SKM-1 treated with dmso at 0.1 percent for 144 hours (cell line): ENCODE measurements at regions not wholly inside any gene's neighbourhood (a gene's known extent, or its start where the extent isn't known, plus 50 kb on each side); places are given as distances from the start of the nearest gene placed in this dataset.
"Not testable (repeated sequence)": the region's sequence is repeated elsewhere in the genome, so short reads cannot be mapped to it uniquely, and the experiment has no call there.

Source experiments
- DNase-seq: peaks from one replicate; lab custom pipeline; 2025; ENCODE audit not compliant: unreplicated experiment; lab: John Stamatoyannopoulos, UW

DNA sequence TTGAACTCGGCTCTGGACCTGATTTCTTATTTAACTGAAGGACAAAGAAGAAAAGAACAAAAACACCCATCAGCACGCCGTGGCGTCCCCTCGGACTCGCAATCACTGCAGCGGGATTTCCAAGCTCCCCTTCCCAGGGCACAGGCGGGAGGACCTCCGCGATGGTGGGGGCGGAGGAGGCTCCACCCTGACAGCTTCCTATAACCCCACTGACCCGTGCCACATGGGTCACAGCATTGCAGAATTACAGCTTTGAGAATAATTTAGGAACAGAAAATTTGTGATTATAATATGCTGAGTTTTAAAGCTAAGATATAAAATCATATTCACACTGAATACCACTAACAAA lies 129.7 kb upstream of the SEC61G start:
- no peak for DNase-seq

DNA sequence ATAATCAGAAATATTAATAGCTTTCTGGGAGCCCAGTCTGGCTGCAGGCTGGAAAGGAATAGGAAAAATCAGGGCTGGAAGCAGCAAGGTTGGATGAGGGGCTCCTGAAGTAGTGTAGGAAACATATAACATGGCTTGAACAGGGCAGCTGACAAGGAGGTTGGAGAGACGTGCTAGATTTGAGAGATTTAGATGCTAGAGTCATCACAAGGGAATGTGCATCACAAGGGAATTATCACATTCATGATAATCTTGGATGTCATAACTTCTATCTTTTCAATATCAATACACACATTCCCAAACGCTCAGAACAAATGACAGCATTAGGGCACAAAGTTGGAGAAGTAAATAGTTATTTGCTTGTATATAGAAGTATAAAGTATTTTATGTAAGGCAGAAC lies 120.9 kb upstream of the EGFR start:
- no peak for DNase-seq

DNA sequence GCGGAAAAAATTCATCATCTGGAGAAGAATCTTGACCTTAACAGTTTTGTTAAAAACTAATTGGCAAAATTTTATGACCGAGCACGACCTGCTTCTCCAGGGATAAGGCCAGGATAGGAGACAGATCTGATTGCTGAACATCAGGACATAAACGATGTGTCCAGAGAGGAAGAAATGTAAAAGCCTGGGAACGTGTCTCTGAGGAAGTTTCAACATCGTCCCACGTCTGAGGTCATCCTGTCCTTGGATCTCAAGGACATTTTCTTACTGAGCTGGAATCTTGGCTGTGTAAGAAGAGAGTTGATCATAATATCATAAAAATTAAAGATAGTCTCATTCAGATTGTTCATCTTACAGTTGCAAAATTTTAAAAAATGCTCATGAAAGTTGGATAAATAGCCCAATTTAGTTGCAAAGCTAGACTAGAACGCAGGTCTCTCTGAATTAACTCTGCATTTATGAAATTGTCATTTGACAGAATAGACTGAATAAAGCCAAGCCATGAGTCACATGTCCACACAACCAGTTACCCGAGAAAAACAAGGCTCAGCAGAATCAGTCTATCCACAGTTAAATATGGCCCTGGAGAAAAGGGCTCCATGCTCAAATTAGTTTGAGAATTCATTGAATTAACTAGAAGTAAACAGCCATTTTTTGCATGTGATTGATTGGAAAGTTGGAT lies 120.0 kb upstream of the EGFR start:
- no peak for DNase-seq

DNA sequence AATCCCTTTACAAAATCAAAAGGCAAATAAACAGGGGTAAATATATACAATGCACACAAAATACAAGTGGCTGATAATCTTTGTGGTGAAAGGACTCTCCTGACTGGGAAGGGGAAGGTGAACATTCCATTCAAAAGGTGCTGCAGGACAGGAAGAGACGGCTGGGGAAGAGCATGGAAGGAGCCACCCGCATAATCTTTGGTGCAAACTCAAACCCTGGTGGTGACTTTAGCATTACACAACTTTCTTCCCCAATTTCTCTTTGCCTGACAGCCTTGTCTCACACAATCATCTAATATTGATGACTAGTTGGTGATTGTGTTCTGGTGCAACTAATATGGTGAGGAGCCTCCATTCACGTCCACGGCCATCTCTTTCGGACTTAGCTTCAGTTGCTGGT lies 117.0 kb upstream of the EGFR start:
- DNase-seq, result no peak

DNA sequence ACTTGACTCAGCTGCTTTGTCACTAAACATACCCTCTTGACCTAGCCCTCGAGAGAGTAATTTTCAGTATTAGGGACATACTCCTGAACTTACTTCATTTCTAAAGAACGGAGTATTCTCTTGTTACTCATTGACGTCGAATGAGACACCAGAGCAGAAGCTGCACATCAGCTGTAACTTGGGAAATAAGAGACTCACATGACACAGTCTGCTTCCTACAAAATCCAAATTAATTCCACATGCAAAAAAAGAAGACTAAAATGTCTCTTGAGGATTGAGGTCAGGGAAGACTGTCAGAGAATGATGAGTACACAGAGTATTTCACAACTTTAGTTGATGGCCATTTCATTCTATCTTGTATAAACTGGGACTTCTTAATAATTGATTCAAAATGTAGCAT lies 114.7 kb upstream of the EGFR start:
- no peak for DNase-seq

DNA sequence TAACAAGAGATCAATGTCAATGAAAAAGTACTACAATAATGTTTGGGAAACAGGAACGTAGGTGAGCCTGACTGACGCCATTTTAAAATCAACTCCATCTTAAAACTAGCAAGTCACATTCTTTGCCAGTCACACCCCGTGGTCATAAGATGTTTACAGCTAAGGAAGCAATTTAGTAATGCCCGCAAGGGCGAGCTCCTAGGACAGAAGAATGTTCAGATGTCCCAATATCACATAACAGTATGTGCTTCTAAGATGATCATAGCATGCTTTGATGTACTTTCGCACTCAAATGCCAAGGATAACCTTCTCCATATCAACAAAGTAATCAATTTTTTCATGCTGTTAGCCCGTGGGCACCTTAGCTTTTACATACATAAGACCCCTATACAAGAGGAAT lies 113.8 kb upstream of the EGFR start:
- no peak for DNase-seq

DNA sequence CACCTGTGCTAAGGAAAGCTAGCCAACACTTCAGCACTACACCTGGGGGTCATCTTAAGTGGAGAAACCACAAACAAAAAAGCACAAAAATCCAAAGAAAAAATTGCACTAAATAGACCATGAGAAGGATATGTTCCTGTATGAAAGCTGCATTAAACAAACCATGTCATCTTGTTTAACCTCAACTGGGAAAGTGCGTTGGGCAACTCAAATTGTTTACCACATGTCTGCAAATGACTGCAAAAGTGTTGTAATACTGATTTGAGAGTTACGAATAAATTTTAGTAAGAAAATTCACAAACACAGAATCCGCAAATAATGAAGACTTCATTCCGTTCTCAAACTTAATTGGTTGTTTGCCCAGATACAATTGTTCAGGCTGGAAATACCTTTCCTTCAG lies 111.9 kb upstream of the EGFR start:
- no peak for DNase-seq

DNA sequence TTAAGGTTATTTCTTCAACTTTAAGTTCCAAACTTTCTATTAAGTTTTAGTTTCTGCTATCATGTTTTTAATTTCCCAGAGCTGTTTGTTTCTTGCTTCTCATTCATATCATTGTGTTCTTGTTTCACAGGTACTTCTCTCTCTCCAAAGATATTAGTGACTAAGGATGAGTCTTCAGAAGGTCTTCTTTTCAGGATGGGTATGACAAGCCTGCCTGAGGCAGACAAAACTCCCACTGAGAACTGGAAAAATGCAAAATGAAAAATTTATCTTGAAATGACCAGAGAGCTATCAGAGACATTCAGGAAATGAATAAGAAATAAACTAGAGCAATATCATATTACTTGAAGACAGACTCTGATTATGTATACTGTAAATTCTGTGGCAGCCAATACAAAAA lies 110.8 kb upstream of the EGFR start:
- DNase-seq, result no peak

DNA sequence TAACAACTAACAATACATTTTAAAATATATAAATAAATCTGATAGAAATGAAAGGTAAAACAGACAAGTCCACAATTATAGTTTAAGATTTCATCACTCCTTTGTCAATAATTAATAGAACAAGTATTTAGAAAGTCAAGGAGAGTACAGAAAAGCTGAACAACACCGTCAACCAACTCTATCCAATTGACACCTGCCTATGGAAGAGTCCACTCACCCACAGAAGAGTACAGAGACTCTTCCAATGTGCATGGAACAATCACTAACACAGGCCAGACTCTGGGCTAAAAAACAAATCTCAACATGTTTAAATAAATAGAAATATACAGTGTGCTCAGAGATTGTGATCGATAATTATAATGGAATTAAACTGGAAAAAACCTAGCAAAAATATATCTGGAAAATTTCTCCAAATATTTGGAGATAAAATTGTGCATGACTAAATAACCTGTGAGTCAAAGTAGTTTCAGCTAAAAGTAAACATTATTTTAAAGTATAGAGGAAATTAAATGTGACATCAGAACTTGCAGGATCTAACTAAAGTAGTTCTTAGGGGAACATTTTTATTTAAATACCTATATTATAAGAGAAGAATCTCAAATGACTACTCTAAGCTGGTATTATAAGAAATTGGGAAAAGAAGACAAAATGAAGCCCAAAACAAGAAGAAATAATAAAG lies 109.9 kb upstream of the EGFR start:
- no peak for DNase-seq

DNA sequence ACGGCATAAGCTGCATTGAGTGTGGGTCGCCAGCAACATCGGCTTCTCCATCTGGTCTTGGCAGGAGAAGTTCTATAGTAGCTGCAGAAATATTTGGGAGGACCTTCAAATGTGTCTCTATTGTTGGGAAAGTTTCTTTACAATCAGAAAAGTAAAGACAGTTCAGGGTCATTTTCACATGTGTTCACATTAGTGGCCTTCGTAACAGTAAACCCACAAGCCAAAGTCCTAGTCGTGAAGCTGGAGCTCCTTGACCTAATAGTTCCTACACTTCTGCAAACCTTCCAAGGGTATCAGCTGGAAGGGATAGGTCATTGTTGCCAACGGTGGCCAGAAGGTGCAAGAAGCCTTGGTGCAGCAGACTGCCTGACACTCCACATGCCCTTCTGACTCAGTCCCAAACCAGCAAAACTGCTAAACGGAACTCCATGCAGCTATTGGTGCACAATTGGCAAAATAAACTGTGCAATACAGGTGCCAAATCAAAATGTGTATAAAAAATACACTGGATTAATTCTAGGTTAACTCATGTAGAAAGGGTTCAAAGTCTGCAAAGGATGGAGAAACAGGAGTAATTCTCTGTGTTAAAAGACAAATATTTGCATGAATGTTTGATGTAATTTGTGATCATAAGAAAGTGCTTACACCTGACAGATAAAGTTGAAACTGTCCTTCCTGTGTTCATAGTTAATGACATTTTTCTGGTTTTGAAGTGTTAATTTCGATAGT lies 102.8 kb upstream of the EGFR start:
- DNase-seq, result no peak

DNA sequence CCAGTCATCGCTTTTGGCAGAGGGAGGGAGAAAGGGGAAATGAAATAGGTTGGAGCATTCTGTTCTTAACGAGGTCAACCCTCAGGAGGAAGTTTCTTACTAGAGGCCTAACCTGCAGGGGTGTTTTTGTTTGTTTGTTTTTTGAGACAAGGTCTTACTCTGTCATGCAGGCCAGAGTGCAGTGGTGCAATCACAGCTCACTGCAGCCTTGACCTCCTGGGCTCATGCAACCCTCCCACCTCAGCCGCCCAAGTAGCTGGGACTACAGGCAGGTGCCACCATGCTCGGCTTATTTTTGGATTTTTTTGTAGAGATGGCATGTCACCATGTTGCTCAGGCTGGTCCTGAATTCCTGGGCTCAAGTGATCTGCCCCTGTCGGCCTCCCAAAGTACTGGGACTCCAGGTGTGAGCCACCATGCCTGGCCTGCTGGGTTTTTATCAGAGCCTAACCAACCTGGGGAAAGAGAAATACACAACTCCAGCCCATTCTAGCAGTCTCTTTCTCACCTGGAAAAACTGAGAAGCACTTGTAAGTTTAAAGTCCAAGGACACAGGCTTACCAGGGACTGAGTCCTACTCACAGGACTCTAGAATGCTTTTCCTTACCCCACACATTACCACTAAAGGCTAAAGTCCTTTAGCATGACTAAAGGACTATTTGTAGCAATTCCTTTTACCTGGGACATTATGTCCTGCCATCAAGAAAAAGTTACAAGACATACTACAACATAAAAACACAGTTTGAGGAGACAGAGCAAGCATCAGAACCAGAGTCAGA lies 101.0 kb upstream of the EGFR start:
- DNase-seq, result no peak

DNA sequence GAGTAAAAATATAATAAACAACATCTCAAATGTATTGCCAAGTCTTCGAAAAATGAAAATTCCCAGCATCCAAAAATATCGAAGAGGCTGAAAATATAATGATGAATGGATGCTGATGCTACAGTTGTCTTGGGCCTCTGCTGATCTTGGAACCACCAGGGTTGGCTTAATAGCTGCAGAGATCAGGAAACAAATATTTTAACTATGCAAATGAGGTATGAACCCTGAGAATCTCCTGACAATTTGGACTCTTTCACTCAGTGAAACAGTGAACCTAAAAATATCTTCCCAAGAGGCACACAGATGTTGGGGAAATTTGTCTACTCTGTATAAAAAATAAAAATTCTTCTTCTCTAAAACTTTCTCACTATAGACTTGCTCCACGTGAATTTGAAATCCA lies 97.7 kb upstream of the EGFR start:
- DNase-seq, result no peak

DNA sequence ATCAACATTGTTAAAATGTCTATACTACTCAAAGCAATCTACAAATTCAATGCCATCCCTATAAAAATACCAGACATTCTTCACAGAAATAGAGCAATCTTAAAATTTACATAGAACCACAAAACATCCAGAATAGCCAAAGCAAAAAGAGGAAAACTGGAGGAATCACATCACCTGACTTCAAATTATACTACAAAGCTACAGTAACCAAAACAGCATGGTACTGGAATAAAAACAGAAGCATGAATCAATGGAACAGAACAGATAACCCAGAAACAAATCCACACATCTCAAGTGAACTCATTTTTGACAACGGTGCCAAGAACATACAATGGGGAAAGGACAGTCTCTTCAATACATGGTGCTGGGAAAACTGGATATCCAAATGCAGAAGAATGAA lies 87.3 kb upstream of the EGFR start:
- DNase-seq, result no peak

DNA sequence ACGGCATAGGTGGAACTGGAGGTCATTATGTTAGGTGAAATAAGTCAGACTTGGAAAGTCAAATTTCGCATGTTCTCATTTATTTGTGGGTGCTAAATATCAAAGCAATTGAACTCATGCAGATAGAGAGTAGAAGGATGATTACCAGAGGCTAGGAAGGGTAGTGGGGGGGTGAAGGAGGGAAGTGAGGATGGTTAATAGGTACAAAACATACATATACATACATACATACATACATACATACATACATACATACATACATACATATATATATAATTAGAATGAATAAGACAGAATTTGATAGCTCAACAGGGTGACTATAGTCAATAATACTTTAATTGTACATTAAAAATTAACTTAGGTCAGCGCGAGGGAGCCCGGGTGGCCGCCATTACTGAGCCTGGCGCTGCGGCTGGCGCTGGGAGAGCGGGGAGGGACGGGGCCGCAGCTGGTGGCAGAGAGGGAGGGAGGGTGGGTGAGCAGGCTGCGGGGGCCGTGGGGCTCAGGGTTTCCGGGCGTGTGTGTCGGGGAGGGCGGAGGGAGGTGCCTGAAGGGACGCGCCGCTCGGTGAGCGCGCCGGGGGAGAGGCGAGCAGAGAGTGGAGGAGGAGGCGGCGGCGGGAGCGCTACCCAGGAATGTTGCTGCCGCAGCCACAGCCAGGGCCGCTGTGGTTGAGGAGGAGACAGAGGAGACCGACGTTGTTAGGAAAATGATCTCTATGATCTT lies 85.8 kb upstream of the EGFR start:
- DNase-seq, result no peak

DNA sequence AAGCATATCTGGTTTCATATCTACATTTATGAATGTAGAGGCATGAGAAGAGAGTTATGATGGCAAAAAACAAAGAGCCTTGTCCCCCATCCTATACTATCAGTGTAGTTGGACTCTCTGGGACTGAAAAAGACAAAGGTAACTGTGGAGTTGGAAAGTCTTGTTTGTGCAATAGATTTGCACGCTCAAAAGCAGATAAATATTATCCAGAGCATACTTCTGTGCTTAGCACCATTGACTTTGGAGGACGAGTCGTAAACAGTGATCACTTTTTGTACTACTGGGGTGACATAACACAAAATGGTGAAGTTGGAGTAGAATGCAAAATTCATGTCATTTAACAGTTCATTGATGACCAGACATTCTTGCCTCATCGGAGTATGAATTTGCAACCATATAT lies 85.2 kb upstream of the EGFR start:
- DNase-seq, result no peak

DNA sequence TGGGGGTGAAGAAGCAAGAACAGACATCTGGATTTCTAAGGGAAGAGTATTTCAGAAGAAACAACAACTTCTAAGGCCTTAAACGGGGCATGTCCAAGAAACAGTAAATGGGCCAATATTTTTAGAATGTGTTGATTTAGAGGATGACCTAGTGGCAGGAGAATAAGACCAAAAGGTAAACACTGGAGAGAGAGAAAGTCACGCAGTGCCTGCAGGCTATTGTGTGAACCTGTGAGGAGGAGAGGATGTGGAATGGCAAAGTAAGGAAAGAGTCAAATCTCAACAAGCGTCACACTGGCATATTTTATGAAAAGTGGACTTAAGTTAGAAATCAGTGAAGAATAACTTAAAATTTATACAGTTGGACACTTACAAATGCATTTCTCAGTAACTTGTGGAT lies 78.1 kb upstream of the EGFR start:
- no peak for DNase-seq

DNA sequence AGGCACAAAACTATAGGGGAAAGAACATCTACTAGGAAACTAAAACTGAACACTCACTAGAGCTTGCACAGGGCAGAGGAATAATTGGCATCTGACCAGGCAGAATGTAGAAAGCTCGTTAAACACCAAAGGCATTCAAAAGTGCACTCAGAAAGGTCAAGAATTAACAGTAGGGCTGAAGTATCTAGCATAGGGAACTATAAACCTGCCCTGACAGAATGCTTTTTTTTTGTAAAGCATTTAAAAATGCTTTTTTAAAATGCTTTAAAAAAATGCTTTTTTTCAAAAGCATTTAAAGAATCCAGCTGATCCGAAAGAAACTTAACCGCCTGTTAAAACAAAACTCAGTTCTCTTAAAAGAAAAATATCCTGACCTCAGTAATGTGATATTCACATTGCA lies 74.6 kb upstream of the EGFR start:
- DNase-seq, result no peak

DNA sequence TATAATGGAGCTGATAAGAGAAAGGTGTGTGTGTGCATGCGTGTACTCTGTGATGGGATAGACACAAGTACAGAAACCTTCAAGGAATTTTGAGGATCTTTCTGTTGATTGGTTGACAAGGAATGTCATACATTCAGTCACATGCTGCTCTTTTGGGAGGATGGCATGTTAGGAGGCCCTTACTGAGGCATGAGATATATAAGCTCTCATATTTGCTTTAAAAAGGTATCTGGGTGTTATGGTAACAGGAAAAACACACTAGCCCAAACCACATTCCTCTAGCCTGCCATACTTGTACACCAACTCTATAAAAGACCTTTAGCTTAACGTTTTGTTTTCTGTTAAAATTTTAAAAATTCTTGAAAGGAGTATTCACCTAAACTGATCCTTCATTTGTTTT lies 72.5 kb upstream of the EGFR start:
- no peak for DNase-seq

DNA sequence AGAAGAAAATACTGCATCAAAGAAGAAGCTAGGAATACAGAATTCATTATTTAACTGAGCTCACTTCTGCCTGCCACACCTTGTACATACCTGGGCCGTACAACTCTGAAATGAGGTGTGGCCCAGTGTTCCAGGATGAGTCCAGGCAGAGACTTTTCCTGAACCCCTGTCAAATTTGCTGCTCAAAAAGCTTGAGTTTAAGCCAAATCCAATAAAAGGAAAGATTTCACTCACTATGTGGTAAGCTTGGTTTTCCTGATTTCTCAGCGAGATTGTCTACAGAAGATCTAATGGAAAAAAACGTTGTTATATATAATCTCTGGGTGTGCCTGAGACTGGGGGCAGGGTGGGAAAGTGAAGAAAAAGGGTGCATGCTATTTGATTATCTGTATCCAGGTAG lies 72.1 kb upstream of the EGFR start:
- no peak for DNase-seq

DNA sequence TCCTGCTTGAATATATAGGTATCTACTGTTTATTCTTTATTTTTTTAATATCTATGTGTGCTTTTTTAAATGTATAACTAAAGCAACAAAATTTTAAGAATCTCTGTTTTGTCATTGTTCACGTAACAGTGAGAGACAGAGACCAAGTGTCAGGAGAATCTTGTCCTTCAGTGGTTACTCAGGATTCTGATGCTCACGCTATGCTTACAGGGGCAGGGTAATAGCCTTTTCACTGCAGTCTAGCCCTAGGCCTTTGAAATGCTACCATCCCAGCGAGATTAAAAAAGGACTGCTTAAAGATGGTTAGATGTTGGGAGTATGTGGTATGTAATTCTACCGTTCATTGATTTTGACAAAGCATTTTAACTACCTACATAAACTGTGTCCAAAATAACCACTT lies 71.6 kb upstream of the EGFR start:
- DNase-seq, result no peak

DNA sequence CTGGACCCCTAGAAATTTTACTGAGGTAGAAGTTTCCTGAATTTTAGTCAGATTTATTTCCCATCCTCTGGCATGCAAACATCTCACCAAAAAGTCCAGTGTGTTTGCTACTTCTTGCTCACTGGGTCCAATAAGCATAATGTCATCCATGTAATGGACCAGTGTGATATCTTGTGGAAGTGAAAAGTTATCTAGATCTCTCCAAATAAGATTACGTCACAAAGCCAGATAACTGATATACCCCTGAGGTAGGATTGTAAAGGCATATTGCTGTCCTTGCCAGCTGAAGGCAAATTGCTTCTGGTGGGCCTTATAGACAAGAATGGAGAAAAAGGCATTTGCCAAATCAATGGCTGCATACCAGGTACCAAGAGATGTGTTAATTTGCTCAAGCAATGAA lies 69.3 kb upstream of the EGFR start:
- not testable (repeated sequence) for DNase-seq
